GM12878 (cell line): ENCODE measurements at regions not wholly inside any gene's neighbourhood (a gene's known extent, or its start where the extent isn't known, plus 50 kb on each side); places are given as distances from the start of the nearest gene placed in this dataset.

Source experiments
- BRCA1 ChIP-seq: IDR thresholded peaks from 2 replicates; pipeline ENCODE4 v1.6.1; 2011; ENCODE audit warnings: low read depth, low read length, improper control_type of control experiment
- CTCF ChIP-seq, 3 experiments: IDR thresholded peaks in 2 of 3; conservative IDR thresholded peaks in 1 of 3; 2 replicates each; pipeline ENCODE4 v1.5.1; 2011; ENCODE audit warnings: low read depth in 3 of 3, low read length in 3 of 3, mild to moderate bottlenecking in 3 of 3, control low read depth in 2 of 3, moderate library complexity in 2 of 3, inconsistent platforms in 1 of 3, mixed read lengths in 1 of 3; ENCODE audit not compliant: control insufficient read depth in 2 of 3, insufficient read depth in 1 of 3; ENCODE audit errors: extremely low read depth in 1 of 3
- E2F4 ChIP-seq: IDR thresholded peaks from 2 replicates; pipeline ENCODE4 v1.6.1; 2012; ENCODE audit warnings: low read depth, low read length, improper control_type of control experiment
- EZH2 ChIP-seq: IDR thresholded peaks from 2 replicates; pipeline ENCODE4 v1.6.1; 2012; ENCODE audit warnings: low read depth, mild to moderate bottlenecking, control low read depth, inconsistent platforms, low read length, borderline replicate concordance; ENCODE audit not compliant: control insufficient read depth
- FOXK2 ChIP-seq: fragments of 450-650 bp; IDR thresholded peaks from 2 replicates; pipeline ENCODE4 v1.6.1; 2017; ENCODE audit warnings: mild to moderate bottlenecking, moderate library complexity
- FOXM1 ChIP-seq: IDR thresholded peaks from 2 replicates; pipeline ENCODE4 v1.6.1; 2012; ENCODE audit warnings: low read depth, mild to moderate bottlenecking, inconsistent platforms, low read length, moderate library complexity
- POLR2AphosphoS2 ChIP-seq: IDR thresholded peaks from 2 replicates; pipeline ENCODE4 v1.6.1; 2011; ENCODE audit warnings: low read depth, mild to moderate bottlenecking, low read length, improper control_type of control experiment, moderate library complexity
- SP1 ChIP-seq: IDR thresholded peaks from one replicate; pipeline ENCODE4 v1.6.1; 2011; ENCODE audit warnings: low read depth, low read length
- TBL1XR1 ChIP-seq: IDR thresholded peaks from 2 replicates; pipeline ENCODE4 v1.6.1; 2012; ENCODE audit warnings: low read depth, low read length, improper control_type of control experiment

GRCh38 chr6:105769987-105770386 is 316.1 kb upstream of the PRDM1 start:
- no peak for TF ChIP-seq TBL1XR1
- TF ChIP-seq FOXK2 = no peak
- no peak for TF ChIP-seq BRCA1
- no peak for TF ChIP-seq FOXM1
- no peak for TF ChIP-seq CTCF (IDR thresholded peaks at IDR 0.05 in 2 of 3, conservative IDR thresholded peaks at IDR 0.05 in 1 of 3; ENCODE audit: control insufficient read depth in 2 of 3, extremely low read depth in 1 of 3, insufficient read depth in 1 of 3, low read depth in 3 of 3, low read length in 3 of 3)
- no peak for TF ChIP-seq E2F4
- no peak for TF ChIP-seq EZH2
- no peak for TF ChIP-seq POLR2AphosphoS2
- no peak for TF ChIP-seq SP1
